NCI-H1930 (cell line): ENCODE measurements at regions not wholly inside any gene's neighbourhood (a gene's known extent, or its start where the extent isn't known, plus 50 kb on each side); places are given as distances from the start of the nearest gene placed in this dataset.

Experiments
- DNase-seq, 2 experiments: peaks; one replicate each; lab custom pipeline; 2025; lab: John Stamatoyannopoulos, UW

GRCh38 chr16:6381896-6382295 is 950.7 kb upstream of the RBFOX1 start:
- DNase-seq, result no peak

GRCh38 chr16:6377956-6378355 is 954.7 kb upstream of the RBFOX1 start:
- DNase-seq, result no peak

GRCh38 chr16:6375465-6376075 is 957.1 kb upstream of the RBFOX1 start:
- no peak for DNase-seq

GRCh38 chr16:6374821-6375220 is 957.8 kb upstream of the RBFOX1 start:
- no peak for DNase-seq

GRCh38 chr16:6364846-6365245 is 967.8 kb upstream of the RBFOX1 start:
- DNase-seq, result no peak

GRCh38 chr16:6363896-6364607 is 968.6 kb upstream of the RBFOX1 start:
- no peak for DNase-seq

- no peak for DNase-seq
These were observed 969.2 kb upstream of the RBFOX1 start for GRCh38 chr16:6363396-6363795.

GRCh38 chr16:6362321-6362720 is 970.3 kb upstream of the RBFOX1 start:
- DNase-seq, result no peak

- DNase-seq, result no peak
These were observed 972.0 kb upstream of the RBFOX1 start for GRCh38 chr16:6360641-6361040.

GRCh38 chr16:6356911-6357310 is 975.7 kb upstream of the RBFOX1 start:
- no peak for DNase-seq

- no peak for DNase-seq
These were observed 982.9 kb upstream of the RBFOX1 start for GRCh38 chr16:6349725-6350124.

- DNase-seq, result no peak
These were observed 987.6 kb upstream of the RBFOX1 start for GRCh38 chr16:6345090-6345489.

- DNase-seq, result no peak
These were observed 989.5 kb upstream of the RBFOX1 start for GRCh38 chr16:6343157-6343556.

- DNase-seq, result no peak
These were observed 990.7 kb upstream of the RBFOX1 start for GRCh38 chr16:6341981-6342380.

- no peak for DNase-seq
These were observed 997.6 kb upstream of the RBFOX1 start for GRCh38 chr16:6335072-6335471.

GRCh38 chr16:6331770-6332169 is 1000.9 kb upstream of the RBFOX1 start:
- DNase-seq, result no peak

GRCh38 chr16:6317934-6318333 is 1014.7 kb upstream of the RBFOX1 start:
- no peak for DNase-seq

- no peak for DNase-seq
These were observed 1023.4 kb upstream of the RBFOX1 start for GRCh38 chr16:6309271-6309670.

GRCh38 chr16:6308176-6308575 is 1024.5 kb upstream of the RBFOX1 start:
- DNase-seq, result no peak

- no peak for DNase-seq
These were observed 1032.1 kb upstream of the RBFOX1 start for GRCh38 chr16:6300523-6300922.

- no peak for DNase-seq
These were observed 1034.8 kb upstream of the RBFOX1 start for GRCh38 chr16:6297666-6298410.

GRCh38 chr16:6286176-6286575 is 1046.5 kb upstream of the RBFOX1 start:
- no peak for DNase-seq

- no peak for DNase-seq
These were observed 1047.9 kb upstream of the RBFOX1 start for GRCh38 chr16:6284731-6285130.
